CD14-positive monocyte (primary cell): ENCODE measurements at regions not wholly inside any gene's neighbourhood (a gene's known extent, or its start where the extent isn't known, plus 50 kb on each side); places are given as distances from the start of the nearest gene placed in this dataset.

Experiments
- DNase-seq, 3 donors: peaks; one replicate each; pipeline ENCODE4 v3.0.0-alpha.2; 2011 to 2022
- H2AFZ ChIP-seq: 2 replicates; pipeline ENCODE4 v1.6.0; 2012; ENCODE audit warnings: mild to moderate bottlenecking, low read depth, low read length, inconsistent platforms; ENCODE audit not compliant: insufficient read depth, poor library complexity, severe bottlenecking
- H3K27ac ChIP-seq, 2 donors: 1 replicate in 1 of 2; 2 replicates in 1 of 2; pipeline ENCODE4 v1.5.1; 2012 to 2013; ENCODE audit warnings: low read length in 2 of 2, control low read depth in 1 of 2, inconsistent platforms in 1 of 2, low read depth in 1 of 2, mild to moderate bottlenecking in 1 of 2
- H3K27me3 ChIP-seq, 2 donors: one replicate each; pipeline versions ENCODE4 v1.6.0 to v1.6.1; 2011 to 2013; ENCODE audit warnings: low read length in 2 of 2; ENCODE audit not compliant: control insufficient read depth in 2 of 2, insufficient read depth in 2 of 2
- H3K36me3 ChIP-seq, 2 donors: replicated peaks in 1 of 2; 1 replicate in 1 of 2; 2 replicates in 1 of 2; pipeline versions ENCODE4 v1.5.1 to v1.6.1; 2012 to 2013; ENCODE audit warnings: low read length in 2 of 2, control low read depth in 1 of 2, inconsistent platforms in 1 of 2, mild to moderate bottlenecking in 1 of 2; ENCODE audit not compliant: insufficient read depth in 2 of 2, control insufficient read depth in 1 of 2
- H3K4me1 ChIP-seq, 2 donors: 1 replicate in 1 of 2; 2 replicates in 1 of 2; pipeline versions ENCODE4 v1.5.1 to v1.6.1; 2012 to 2013; ENCODE audit warnings: low read length in 2 of 2, control low read depth in 1 of 2, inconsistent platforms in 1 of 2, mild to moderate bottlenecking in 1 of 2, moderate library complexity in 1 of 2; ENCODE audit not compliant: insufficient read depth in 2 of 2, control insufficient read depth in 1 of 2
- H3K4me2 ChIP-seq: replicated peaks from 2 replicates; pipeline ENCODE3; 2012; ENCODE audit warnings: low read length, moderate library complexity, mild to moderate bottlenecking; ENCODE audit not compliant: poor library complexity, severe bottlenecking; ENCODE audit errors: extremely low read depth
- H3K4me3 ChIP-seq, 3 experiments: fragments of 200-600 bp in 1 of 3; sonication (generic) in 1 of 3; replicated peaks in 1 of 3; 1 replicate in 2 of 3; 2 replicates in 1 of 3; pipeline ENCODE4 v1.5.1; 2011 to 2013; ENCODE audit warnings: low read length in 3 of 3, mild to moderate bottlenecking in 3 of 3, control low read depth in 2 of 3, low read depth in 2 of 3, inconsistent platforms in 1 of 3, moderate library complexity in 1 of 3
- H3K79me2 ChIP-seq: 2 replicates; pipeline ENCODE4 v1.6.0; 2012; ENCODE audit warnings: mild to moderate bottlenecking, control low read depth, inconsistent platforms, low read length, moderate library complexity; ENCODE audit not compliant: insufficient read depth
- H3K9ac ChIP-seq: 2 replicates; pipeline ENCODE4 v1.6.0; 2017; ENCODE audit warnings: low read length, mild to moderate bottlenecking; ENCODE audit not compliant: insufficient read depth, poor library complexity, severe bottlenecking
- H3K9me3 ChIP-seq, 2 donors: replicated peaks in 1 of 2; 1 replicate in 1 of 2; 2 replicates in 1 of 2; pipeline versions ENCODE4 v1.5.1 to v1.6.1; 2012 to 2013; ENCODE audit warnings: low read length in 2 of 2, control low read depth in 1 of 2; ENCODE audit not compliant: control insufficient read depth in 1 of 2, insufficient read depth in 1 of 2
- H4K20me1 ChIP-seq: 2 replicates; pipeline ENCODE4 v1.6.0; 2012; ENCODE audit warnings: mild to moderate bottlenecking, low read length, control low read depth, moderate library complexity; ENCODE audit not compliant: insufficient read depth
- H3K27ac Mint-ChIP-seq, 7 donors: one replicate each; pipeline ENCODE4 v1.8.0; 2020; ENCODE audit warnings: mild to moderate bottlenecking in 7 of 7, mixed read lengths in 7 of 7, moderate library complexity in 6 of 7, inconsistent platforms in 2 of 7
- H3K27me3 Mint-ChIP-seq, 3 donors: one replicate each; pipeline ENCODE4 v1.8.0; 2021 to 2022; ENCODE audit warnings: low read depth in 3 of 3, mild to moderate bottlenecking in 3 of 3, mixed read lengths in 3 of 3, moderate library complexity in 3 of 3, inconsistent platforms in 1 of 3
- H3K36me3 Mint-ChIP-seq, 2 donors: one replicate each; pipeline ENCODE4 v1.8.0; 2020; ENCODE audit warnings: mixed read lengths in 2 of 2, inconsistent platforms in 1 of 2, mild to moderate bottlenecking in 1 of 2
- H3K4me1 Mint-ChIP-seq: one replicate; pipeline ENCODE4 v1.8.0; 2020; ENCODE audit warnings: mild to moderate bottlenecking, mixed read lengths
- H3K4me3 Mint-ChIP-seq, 2 donors: one replicate each; pipeline ENCODE4 v1.8.0; 2020; ENCODE audit warnings: mild to moderate bottlenecking in 2 of 2, mixed read lengths in 2 of 2, moderate library complexity in 1 of 2
- H3K9me3 Mint-ChIP-seq, 7 donors: one replicate each; pipeline ENCODE4 v1.8.0; 2020 to 2022; ENCODE audit warnings: mixed read lengths in 7 of 7, mild to moderate bottlenecking in 6 of 7, moderate library complexity in 6 of 7, inconsistent platforms in 2 of 7
- CTCF ChIP-seq: fragments of 200-600 bp; IDR thresholded peaks from one replicate; pipeline ENCODE4 v1.8.0; 2022; ENCODE audit warnings: antibody characterized with exemption, mild to moderate bottlenecking
- WGBS: methylation state at CpG from one replicate; pipeline ENCODE4 v1.1.5; 2013; ENCODE audit warnings: missing lambda C conversion rate; ENCODE audit not compliant: insufficient coverage; 5-methylcytosine and 5-hydroxymethylcytosine counted together
- intact Hi-C, 2 donors: fragments of 100-400 bp; cut with micrococcal nuclease; formaldehyde crosslinking; loops; one replicate each; pipeline versions ENCODE4 v1.15.0 to v1.15.1; 2023

GRCh38 chr11:69545976-69546617, 64.6 kb downstream of the LINC01488 start:
- intact Hi-C loops: no loop called here
- no peak overlapping the region for H3K9ac ChIP-seq

GRCh38 chr11:69546735-69547370, 65.4 kb downstream of the LINC01488 start:
- Histone ChIP-seq H3K27ac (no peak overlapping the region), H3K9me3 (peaks cover 12% of the 10 kb centered on the region in 2 donors), H3K4me2 (no peak overlapping the region), H3K4me3 (no peak overlapping the region), H3K79me2 (no peaks in the 10 kb centered on the region), H3K36me3 (no peaks in the 10 kb centered on the region), H3K27me3 (no peaks in the 10 kb centered on the region), H3K4me1 (no peaks in the 10 kb centered on the region), H3K9ac (no peak overlapping the region), H2AFZ (no peak overlapping the region), H4K20me1 (no peaks in the 10 kb centered on the region)
- Mint-ChIP-seq H3K9me3 (peaks cover 7 to 32% (median 25%) of the 10 kb centered on the region in 7 donors), H3K4me3 (no peak overlapping the region), H3K4me1 (no peaks in the 10 kb centered on the region), H3K27me3 (peaks cover 8 to 10% (median 8%) of the 10 kb centered on the region in 3 donors), H3K36me3 (no peaks in the 10 kb centered on the region), H3K27ac (no peak overlapping the region)
- no peak for DNase-seq
- intact Hi-C loops: no loop called here
- TF ChIP-seq CTCF: no peak
- WGBS: 100% methylated on average over 8 of the region's 16 CpGs

More at GRCh38 chr11:69545976-69546617, 64.6 kb downstream of the LINC01488 start:
- Histone ChIP-seq H3K79me2 (no peaks in the 10 kb centered on the region), H3K9me3 (peaks cover 4 to 8% of the 10 kb centered on the region in 2 donors), H3K4me2 (no peak overlapping the region), H3K4me3 (no peak overlapping the region), H3K4me1 (no peaks in the 10 kb centered on the region), H3K36me3 (no peaks in the 10 kb centered on the region), H4K20me1 (no peaks in the 10 kb centered on the region), H2AFZ (no peak overlapping the region), H3K27me3 (no peaks in the 10 kb centered on the region), H3K27ac (no peak overlapping the region)
- TF ChIP-seq CTCF: no peak
- Mint-ChIP-seq H3K27me3 (peaks cover 7 to 10% (median 8%) of the 10 kb centered on the region in 3 donors), H3K4me1 (no peaks in the 10 kb centered on the region), H3K27ac (peak overlapping the region in 1 of 7 donors; percentile 38), H3K9me3 (peaks cover 7 to 24% (median 20%) of the 10 kb centered on the region in 7 donors), H3K4me3 (no peak overlapping the region), H3K36me3 (no peaks in the 10 kb centered on the region)
- 95% methylated on average over 15 of the region's 18 CpGs for WGBS
- DNase-seq: no peak
